ENCODE measurements at regions not wholly inside any gene's neighbourhood (a gene's known extent, or its start where the extent isn't known, plus 50 kb on each side); places are given as distances from the start of the nearest gene placed in this dataset.

DNA sequence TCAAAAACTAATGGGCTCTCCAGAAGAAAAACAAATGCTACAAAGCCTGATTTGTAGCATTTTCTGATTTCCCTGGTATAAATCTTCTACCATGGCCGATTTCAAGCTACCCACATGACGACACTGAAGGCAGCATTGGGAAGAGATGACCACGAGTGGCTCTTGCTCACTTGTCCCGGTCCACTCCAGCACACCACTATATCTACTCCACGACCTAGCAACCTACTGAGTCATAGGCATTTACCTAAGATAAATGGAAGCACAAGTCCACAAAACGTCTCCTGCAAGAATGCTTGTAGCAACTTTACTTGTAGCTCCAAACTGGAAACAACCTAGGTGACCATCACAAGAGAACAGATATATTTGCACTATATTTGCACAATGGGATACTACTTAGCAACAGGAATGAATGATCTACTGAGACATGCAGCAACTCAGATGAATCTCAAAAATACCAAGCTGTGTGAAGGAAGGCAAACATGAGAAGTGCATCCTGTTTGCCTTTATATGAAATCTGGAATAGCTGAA is 60.8 kb upstream of the HES1 start:
- DNase-seq: no peak

DNA sequence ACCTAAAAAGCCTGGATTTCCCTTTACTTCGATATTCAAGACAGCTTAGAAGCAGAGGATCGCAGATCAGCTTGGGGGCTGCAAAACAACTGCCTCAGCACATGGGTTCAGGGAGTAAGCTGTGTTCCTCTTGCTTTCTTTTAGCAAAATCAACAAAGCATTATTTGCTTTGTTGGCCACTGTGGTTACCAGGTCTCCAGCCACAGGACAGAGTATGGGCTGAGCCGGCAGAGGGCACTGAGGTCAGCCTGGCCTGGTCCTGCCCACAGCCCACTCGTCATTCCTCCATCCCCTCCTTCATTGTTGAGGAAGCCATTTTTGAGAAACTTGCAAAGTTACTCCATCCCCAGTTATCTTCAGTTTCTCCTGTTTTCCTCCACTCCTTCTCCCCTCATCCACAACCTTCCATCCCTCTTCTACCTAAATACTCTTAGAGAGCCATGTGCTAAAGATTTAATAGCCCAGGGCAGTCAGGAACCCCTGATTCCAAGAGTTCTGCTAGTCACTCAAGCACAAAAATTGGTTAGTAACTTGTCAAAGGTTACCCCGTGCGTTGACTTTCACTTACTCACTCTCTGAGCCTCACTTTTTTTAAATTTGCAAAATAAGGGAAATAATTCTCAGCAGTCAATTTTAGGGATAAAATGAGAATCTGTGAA is 60.0 kb upstream of the HES1 start:
- DNase-seq: peak; percentile 11

DNA sequence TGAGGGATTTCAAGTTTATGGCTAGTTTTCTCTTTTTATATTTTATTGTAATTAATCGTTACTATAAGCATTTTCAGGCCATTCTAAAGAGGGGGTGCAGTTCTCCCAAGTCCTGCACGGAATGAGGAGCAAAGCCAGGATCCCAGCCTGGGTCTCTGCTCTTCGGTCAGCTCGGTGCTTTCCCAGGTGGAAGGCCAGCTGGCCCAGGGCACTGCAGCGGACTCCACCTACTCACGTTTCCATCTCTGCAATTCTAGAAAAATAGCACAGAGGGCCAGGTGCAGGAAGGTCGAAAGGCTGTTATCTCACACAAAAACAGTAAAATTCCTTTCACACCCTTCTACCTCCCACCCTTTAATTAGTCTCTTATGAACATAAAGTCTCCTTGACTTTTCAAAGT is 59.5 kb upstream of the HES1 start:
- no peak for DNase-seq

GRCh38 chr3:194077602-194078001 is 58.3 kb upstream of the HES1 start:
- DNase-seq: no peak

DNA sequence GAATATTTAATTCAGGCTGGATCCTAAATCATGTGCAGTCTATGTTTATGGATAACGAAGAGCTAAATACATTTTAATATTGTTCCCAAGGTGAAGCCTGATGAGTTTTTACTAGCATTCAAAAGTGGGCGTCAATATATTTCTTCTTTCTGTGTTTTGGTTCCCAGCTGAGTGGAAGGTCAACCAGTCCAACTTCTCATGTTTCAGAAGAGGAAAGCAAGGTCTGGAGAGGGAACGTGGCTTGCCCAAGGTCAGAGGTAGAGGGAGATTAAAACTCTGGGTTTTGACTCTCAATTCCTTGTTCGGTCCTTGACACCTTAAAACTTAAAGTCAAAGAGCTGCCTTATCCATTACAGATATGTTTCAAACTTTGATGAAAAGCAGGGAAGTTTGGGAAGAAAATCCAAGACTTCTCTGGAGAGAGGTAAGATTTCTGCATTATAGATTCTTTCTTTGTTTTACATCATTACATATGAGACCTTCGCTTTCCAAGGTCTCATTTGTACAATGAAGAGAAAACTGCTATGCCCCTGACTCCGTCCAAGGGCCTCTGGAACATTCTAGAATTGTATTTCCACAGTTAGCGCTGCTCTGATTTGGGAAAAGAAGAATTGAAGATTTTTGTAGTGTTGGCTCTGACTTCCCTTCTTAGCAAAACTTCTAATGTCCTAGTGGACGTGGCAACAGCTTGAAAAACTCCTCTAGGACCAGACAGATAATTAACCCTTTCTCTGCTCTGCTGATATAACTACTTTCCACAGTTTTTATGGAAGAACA is 57.7 kb upstream of the HES1 start:
- DNase-seq: no peak

DNA sequence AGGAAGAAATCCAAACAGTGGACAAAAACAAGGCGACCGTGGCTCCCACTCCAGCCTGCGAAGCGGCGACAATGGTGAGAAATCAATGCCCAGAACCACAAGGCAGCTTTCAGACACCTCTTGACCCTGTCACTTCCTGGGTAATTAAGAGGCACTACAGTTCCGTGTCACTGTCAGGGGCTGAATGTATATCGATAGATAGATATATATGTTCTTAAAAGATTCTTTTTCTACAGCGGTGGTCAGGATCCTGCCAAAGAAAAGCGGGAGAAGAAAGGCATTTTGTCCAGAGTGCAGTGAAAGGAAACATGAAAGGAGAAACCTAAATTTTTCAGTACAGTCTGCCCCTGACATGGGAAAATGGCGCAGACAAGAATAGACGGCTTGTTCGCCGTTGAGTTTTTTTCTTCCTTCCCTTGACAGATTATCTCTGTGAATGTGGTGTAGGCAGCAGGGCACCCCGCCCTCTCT is 56.2 kb upstream of the HES1 start:
- no peak for DNase-seq

- no peak for DNase-seq
These were observed 55.5 kb upstream of the HES1 start for GRCh38 chr3:194080436-194080835.

DNA sequence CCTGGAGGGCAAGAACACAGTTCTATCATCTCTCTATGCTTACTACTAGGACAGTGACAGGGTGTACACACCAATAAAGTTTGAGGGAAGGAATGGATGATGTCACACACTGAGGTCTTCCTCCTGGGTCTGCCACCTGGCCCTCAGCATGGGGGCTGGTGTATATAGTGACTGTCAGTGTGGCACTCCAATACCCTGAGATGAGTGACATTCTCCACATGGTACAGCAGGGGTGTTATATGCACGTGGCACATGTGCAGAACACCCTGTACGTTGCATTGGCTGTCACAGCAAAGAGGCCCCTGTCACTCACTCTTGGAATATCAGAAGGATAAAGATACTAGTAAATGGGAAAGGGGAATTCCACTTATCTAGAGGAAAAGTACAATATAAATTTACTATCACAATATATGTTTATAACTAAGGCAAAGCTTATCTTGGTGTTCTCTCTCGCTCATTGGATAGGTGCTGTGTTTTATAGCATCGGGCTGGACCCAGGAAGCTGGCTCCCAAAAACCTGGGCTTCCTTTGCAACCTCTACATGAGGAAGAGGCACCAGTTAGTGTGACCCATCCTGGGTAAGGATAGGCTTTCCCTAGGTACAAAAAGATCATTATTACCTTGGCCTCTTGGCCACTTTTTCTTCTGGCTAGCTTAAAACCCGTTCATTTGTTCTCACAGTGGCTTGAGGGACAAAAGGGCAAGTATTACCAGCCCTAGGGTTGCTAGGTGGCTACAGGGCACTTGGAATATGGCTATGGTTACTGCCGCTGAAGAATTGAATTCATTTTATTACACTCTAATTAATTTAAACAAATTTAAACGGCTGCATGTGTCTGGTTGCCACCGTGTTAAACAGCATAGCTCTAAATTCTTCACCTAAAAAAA is 54.8 kb upstream of the HES1 start:
- DNase-seq: no peak

GRCh38 chr3:194081826-194082225 is 54.1 kb upstream of the HES1 start:
- DNase-seq: no peak

DNA sequence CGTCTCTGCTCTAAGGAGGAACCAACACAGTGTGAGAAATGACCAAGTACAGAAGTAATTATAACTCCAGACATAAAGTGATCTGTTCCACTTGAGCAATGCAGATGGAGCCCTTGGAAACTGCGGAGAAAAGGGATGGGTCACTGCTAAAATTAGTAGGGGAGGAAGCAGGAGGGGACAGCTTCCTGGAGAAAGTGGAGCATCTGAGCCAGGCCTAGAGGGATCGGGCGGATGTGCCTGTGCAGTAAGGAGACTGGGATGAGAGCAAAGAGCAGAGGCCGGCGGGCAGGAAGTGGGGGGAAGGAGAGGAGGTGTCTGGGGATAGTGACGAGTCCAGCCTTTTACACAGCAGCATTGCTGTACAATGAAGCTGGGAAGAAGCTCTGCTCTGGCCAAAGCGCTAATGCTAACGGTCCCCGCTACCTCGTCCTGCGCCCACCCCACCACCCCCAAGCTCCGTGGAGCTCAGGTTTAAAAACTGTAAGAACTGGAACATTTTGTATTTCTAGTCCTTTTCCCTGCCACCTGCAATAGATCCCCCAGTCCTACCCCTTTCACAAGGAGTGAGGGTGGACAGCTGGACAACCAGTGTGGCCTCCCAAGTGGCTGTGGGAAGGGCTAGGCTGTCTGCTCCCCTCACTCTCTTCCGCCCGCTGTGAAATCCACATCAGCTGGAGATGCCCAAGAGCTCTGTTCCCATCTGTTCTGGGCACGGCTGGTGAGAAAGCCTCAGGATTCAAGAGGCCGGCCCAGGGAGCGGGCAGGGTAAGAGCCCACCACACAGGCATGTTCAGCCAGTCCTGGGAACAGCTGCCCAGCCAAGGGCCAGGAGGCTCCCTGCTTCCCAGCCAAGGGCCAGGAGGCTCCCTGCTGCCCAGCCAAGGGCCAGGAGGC is 53.0 kb upstream of the HES1 start:
- DNase-seq: no peak

GRCh38 chr3:194083637-194084224 is 52.2 kb upstream of the HES1 start:
- no peak for DNase-seq

DNA sequence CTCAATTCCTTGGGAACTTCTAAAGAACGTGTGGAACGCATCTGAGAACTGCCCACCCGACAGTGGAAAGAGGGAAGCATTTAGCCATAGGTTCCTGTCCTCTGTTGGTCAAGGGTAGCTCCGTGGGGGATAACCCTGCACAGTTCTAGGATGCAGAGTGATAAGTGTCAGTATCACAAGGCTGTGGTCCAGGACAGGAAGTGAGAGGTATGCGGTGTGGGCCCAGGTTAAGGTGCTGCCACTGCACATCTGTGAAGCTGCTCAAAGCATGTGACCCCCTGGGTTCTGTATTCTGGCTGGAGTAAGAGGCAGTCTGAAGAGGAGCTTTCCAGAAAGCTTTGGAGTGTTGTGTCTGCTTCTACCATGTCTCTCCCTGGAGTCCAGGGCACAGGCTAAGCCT is 51.7 kb upstream of the HES1 start:
- DNase-seq: no peak

Data from OCI-M1 (cell line).